ENCODE measurements at regions not wholly inside any gene's neighbourhood (a gene's known extent, or its start where the extent isn't known, plus 50 kb on each side); places are given as distances from the start of the nearest gene placed in this dataset.
"Not testable (repeated sequence)": the region's sequence is repeated elsewhere in the genome, so short reads cannot be mapped to it uniquely, and the experiment has no call there.

GRCh38 chr7:81161451-81162075 lies 242.7 kb upstream of the SEMA3C start:
- no peak for DNase-seq (ENCODE audit: extremely low read depth, insufficient read length)
- no peaks in the 10 kb centered on the region for H3K36me3 ChIP-seq (ENCODE audit: control insufficient read depth, insufficient read depth, low read length)
- H3K27me3 ChIP-seq (replicated peaks; ENCODE audit: control insufficient read depth, insufficient read depth, low read length), result no peaks in the 10 kb centered on the region
- TF ChIP-seq, protein P1, sequence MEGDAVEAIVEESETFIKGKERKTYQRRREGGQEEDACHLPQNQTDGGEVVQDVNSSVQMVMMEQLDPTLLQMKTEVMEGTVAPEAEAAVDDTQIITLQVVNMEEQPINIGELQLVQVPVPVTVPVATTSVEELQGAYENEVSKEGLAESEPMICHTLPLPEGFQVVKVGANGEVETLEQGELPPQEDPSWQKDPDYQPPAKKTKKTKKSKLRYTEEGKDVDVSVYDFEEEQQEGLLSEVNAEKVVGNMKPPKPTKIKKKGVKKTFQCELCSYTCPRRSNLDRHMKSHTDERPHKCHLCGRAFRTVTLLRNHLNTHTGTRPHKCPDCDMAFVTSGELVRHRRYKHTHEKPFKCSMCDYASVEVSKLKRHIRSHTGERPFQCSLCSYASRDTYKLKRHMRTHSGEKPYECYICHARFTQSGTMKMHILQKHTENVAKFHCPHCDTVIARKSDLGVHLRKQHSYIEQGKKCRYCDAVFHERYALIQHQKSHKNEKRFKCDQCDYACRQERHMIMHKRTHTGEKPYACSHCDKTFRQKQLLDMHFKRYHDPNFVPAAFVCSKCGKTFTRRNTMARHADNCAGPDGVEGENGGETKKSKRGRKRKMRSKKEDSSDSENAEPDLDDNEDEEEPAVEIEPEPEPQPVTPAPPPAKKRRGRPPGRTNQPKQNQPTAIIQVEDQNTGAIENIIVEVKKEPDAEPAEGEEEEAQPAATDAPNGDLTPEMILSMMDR (IDR thresholded peaks at IDR 0.05; ENCODE audit: insufficient read depth, low read length, poor library complexity, severe bottlenecking), result no peak
- no peak overlapping the region for H3K4me3 ChIP-seq (replicated peaks; ENCODE audit: low read depth, low read length)

- TF ChIP-seq, protein P1 (IDR thresholded peaks at IDR 0.05; ENCODE audit: insufficient read depth, low read length, poor library complexity, severe bottlenecking), result no peak
- no peaks in the 10 kb centered on the region for H3K36me3 ChIP-seq (ENCODE audit: control insufficient read depth, insufficient read depth, low read length)
- H3K4me3 ChIP-seq (replicated peaks; ENCODE audit: low read depth, low read length), result no peak overlapping the region
- DNase-seq (ENCODE audit: extremely low read depth, insufficient read length), result no peak
- H3K27me3 ChIP-seq (replicated peaks; ENCODE audit: control insufficient read depth, insufficient read depth, low read length), result no peaks in the 10 kb centered on the region
Measured at GRCh38 chr7:81159402-81159801, 240.6 kb upstream of the SEMA3C start.

GRCh38 chr7:81158189-81158588 lies 239.3 kb upstream of the SEMA3C start:
- H3K36me3 ChIP-seq (ENCODE audit: control insufficient read depth, insufficient read depth, low read length), result no peaks in the 10 kb centered on the region
- no peaks in the 10 kb centered on the region for H3K27me3 ChIP-seq (replicated peaks; ENCODE audit: control insufficient read depth, insufficient read depth, low read length)
- TF ChIP-seq, protein P1 (IDR thresholded peaks at IDR 0.05; ENCODE audit: insufficient read depth, low read length, poor library complexity, severe bottlenecking), result no peak
- H3K4me3 ChIP-seq (replicated peaks; ENCODE audit: low read depth, low read length), result no peak overlapping the region
- no peak for DNase-seq (ENCODE audit: extremely low read depth, insufficient read length)

- H3K36me3 ChIP-seq (ENCODE audit: control insufficient read depth, insufficient read depth, low read length), result no peaks in the 10 kb centered on the region
- H3K27me3 ChIP-seq (replicated peaks; ENCODE audit: control insufficient read depth, insufficient read depth, low read length), result no peaks in the 10 kb centered on the region
- DNase-seq (ENCODE audit: extremely low read depth, insufficient read length), result no peak
- H3K4me3 ChIP-seq (replicated peaks; ENCODE audit: low read depth, low read length), result no peak overlapping the region
- TF ChIP-seq, protein P1 (IDR thresholded peaks at IDR 0.05; ENCODE audit: insufficient read depth, low read length, poor library complexity, severe bottlenecking), result no peak
Measured at GRCh38 chr7:81155654-81156373, 237.0 kb upstream of the SEMA3C start.

DNA sequence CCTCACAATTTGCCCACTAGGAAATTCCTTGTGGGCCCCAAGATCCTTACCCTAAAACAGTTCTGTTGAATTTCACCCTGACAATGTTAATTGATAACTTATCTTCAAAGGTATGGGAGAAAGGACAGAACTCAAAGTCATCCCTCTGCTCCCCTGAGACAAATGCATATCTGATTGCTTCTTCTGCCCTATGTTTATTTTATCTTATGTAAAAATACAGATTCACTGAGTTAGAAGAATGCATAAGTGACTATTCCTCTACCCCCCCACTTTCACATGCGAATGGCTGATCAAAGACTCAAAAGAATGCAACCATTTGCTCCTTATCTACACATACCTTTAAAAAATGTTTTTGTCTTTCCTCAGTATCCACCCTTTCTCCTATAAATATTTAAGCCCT lies 235.7 kb upstream of the SEMA3C start:
- TF ChIP-seq, protein P1 (IDR thresholded peaks at IDR 0.05; ENCODE audit: insufficient read depth, low read length, poor library complexity, severe bottlenecking), result no peak
- no peak for DNase-seq (ENCODE audit: extremely low read depth, insufficient read length)
- H3K36me3 ChIP-seq (ENCODE audit: control insufficient read depth, insufficient read depth, low read length), result no peaks in the 10 kb centered on the region

GRCh38 chr7:81152925-81153324 lies 234.1 kb upstream of the SEMA3C start:
- H3K27me3 ChIP-seq (replicated peaks; ENCODE audit: control insufficient read depth, insufficient read depth, low read length); H3K4me3 ChIP-seq (replicated peaks; ENCODE audit: low read depth, low read length); H3K36me3 ChIP-seq (ENCODE audit: control insufficient read depth, insufficient read depth, low read length); DNase-seq (ENCODE audit: extremely low read depth, insufficient read length): not testable (repeated sequence)

More for the DNA sequence above, 235.7 kb upstream of the SEMA3C start:
- no peaks in the 10 kb centered on the region for H3K27me3 ChIP-seq (replicated peaks; ENCODE audit: control insufficient read depth, insufficient read depth, low read length)
- H3K4me3 ChIP-seq (replicated peaks; ENCODE audit: low read depth, low read length), result no peak overlapping the region

All from GM06990 (cell line).